NB4 (cell line): ENCODE measurements at regions not wholly inside any gene's neighbourhood (a gene's known extent, or its start where the extent isn't known, plus 50 kb on each side); places are given as distances from the start of the nearest gene placed in this dataset.

Experiments
- POLR2A ChIP-seq: IDR thresholded peaks from 2 replicates; pipeline ENCODE4 v1.6.1; 2011; ENCODE audit warnings: mild to moderate bottlenecking; ENCODE audit not compliant: insufficient read length; ENCODE audit errors: extremely low read depth
- TF ChIP-seq, protein P1 (sequence below): IDR thresholded peaks from one replicate; pipeline ENCODE4 v1.5.1; 2012; ENCODE audit warnings: low read depth, low read length
- TF ChIP-seq, protein P2 (sequence below): IDR thresholded peaks from 2 replicates; pipeline ENCODE4 v1.6.1; 2011; ENCODE audit warnings: low read depth, low read length

DNA sequence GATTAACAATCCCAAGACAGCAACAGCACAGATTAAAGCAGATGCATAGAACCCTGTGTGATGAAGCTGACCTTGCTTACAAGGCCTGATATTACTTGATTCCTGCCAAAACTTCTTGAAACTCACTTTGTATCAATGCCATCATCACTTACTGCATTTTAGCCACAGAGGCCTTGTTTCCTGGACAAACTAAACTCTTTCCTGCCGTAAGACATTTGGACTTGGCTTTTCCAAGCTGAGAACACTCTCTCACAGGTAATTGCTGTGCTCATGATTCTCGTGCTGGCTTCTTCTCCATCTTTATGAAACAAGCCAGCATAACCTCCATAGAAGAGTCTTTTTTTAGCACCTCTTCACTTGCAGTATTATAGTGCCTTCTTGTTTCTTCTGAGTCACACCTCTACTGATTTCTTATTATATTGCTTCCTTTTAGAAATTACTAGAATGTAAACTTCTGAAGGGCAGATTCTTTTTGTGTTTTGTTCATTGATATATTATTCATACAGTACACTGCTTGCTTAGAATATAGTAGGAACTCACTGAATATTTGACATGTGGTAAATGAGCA is 456.5 kb upstream of the ZNF608 start:
- TF ChIP-seq POLR2A, result no peak
- TF ChIP-seq, protein P1, sequence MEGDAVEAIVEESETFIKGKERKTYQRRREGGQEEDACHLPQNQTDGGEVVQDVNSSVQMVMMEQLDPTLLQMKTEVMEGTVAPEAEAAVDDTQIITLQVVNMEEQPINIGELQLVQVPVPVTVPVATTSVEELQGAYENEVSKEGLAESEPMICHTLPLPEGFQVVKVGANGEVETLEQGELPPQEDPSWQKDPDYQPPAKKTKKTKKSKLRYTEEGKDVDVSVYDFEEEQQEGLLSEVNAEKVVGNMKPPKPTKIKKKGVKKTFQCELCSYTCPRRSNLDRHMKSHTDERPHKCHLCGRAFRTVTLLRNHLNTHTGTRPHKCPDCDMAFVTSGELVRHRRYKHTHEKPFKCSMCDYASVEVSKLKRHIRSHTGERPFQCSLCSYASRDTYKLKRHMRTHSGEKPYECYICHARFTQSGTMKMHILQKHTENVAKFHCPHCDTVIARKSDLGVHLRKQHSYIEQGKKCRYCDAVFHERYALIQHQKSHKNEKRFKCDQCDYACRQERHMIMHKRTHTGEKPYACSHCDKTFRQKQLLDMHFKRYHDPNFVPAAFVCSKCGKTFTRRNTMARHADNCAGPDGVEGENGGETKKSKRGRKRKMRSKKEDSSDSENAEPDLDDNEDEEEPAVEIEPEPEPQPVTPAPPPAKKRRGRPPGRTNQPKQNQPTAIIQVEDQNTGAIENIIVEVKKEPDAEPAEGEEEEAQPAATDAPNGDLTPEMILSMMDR, result no peak
- TF ChIP-seq, protein P2, sequence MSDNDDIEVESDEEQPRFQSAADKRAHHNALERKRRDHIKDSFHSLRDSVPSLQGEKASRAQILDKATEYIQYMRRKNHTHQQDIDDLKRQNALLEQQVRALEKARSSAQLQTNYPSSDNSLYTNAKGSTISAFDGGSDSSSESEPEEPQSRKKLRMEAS, result no peak
